Activated naive CD8-positive, alpha-beta T cell treated with anti-CD3 and anti-CD28 coated beads for 36 hours (primary cell): ENCODE measurements at regions not wholly inside any gene's neighbourhood (a gene's known extent, or its start where the extent isn't known, plus 50 kb on each side); places are given as distances from the start of the nearest gene placed in this dataset.

Experiments
- DNase-seq: peaks from one replicate; pipeline ENCODE4 v3.0.0; 2021
- H3K27ac Mint-ChIP-seq: one replicate; pipeline ENCODE4 v1.8.0; 2022; ENCODE audit warnings: mild to moderate bottlenecking, moderate library complexity, mixed read lengths
- H3K27me3 Mint-ChIP-seq: one replicate; pipeline ENCODE4 v1.8.0; 2022; ENCODE audit warnings: mild to moderate bottlenecking, mixed read lengths
- H3K36me3 Mint-ChIP-seq: one replicate; pipeline ENCODE4 v1.8.0; 2021; ENCODE audit warnings: mild to moderate bottlenecking, mixed read lengths
- H3K4me1 Mint-ChIP-seq: one replicate; pipeline ENCODE4 v1.8.0; 2021; ENCODE audit warnings: mixed read lengths
- H3K4me3 Mint-ChIP-seq: one replicate; pipeline ENCODE4 v1.8.0; 2022; ENCODE audit warnings: mild to moderate bottlenecking, moderate library complexity, mixed read lengths
- H3K9me3 Mint-ChIP-seq: one replicate; pipeline ENCODE4 v1.8.0; 2022; ENCODE audit warnings: mixed read lengths

GRCh38 chr1:195941795-195942194 lies 666.4 kb downstream of the KCNT2 start:
- Mint-ChIP-seq H3K4me1 (no peaks in the 10 kb centered on the region), H3K36me3 (no peaks in the 10 kb centered on the region), H3K4me3 (no peak overlapping the region), H3K9me3 (peaks cover 1% of the 10 kb centered on the region), H3K27me3 (no peaks in the 10 kb centered on the region), H3K27ac (no peak overlapping the region)
- no peak for DNase-seq

- Mint-ChIP-seq H3K27me3 (no peaks in the 10 kb centered on the region), H3K36me3 (no peaks in the 10 kb centered on the region), H3K9me3 (peaks cover 1% of the 10 kb centered on the region), H3K27ac (no peak overlapping the region), H3K4me1 (no peaks in the 10 kb centered on the region), H3K4me3 (no peak overlapping the region)
- no peak for DNase-seq
Measured at GRCh38 chr1:195941314-195941713, 666.9 kb downstream of the KCNT2 start.

DNA sequence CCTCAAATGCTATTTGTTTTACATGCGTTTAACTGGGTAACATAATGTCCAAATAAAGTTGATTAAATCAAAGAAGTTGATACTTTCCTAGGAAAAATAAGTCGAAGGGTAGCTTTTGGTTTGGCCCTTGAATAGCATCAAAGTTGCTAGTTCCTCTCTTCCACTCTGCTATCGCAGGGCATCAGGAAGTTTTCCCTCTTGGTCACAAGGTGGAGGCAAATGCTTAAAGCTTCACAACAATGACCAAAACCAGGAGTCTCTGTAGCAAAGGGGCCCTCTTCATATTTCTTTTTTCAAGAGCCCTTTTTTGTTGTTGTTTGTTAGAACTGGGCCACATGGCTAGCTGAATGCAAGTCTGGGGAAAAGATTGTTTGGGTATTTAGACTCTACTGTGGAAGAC lies 668.4 kb downstream of the KCNT2 start:
- Mint-ChIP-seq H3K27ac (no peak overlapping the region), H3K27me3 (no peaks in the 10 kb centered on the region), H3K4me1 (no peaks in the 10 kb centered on the region), H3K9me3 (peaks cover 1% of the 10 kb centered on the region), H3K36me3 (no peaks in the 10 kb centered on the region), H3K4me3 (no peak overlapping the region)
- DNase-seq = no peak

DNA sequence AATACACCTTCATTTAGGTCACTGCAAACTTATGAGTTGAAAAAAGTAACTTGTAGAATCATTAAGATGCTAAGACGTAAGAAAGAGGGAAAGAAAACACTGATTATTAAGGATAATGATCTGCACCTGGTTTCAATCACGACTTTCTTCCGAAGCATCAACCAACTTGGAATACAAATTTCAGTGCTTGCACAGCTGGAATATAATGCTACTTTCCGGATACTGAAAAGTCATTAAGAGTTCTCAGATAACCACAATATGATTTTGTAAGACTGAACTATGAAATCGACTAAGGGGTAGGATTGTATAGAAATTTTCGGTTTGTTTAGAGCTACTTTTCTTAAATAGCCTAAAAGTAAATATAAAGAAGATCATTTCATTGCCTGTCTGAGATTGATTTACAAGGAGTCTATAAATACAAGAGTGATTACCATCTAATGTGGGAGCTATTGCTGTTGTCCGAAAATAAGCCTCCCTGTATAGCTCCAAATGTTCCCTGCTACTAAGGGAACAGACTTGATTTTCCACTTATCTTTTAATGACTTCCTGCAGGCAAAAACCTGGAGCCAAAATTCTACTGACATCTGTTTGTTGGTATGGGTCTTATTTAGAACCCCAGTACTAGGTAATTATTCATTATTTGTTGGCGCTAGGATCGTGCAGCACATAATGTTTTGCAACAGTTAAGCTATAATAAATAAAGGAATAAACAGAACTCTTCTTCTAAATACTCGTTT lies 673.3 kb downstream of the KCNT2 start:
- Mint-ChIP-seq H3K9me3 (peaks cover 3% of the 10 kb centered on the region), H3K4me1 (no peaks in the 10 kb centered on the region), H3K27ac (no peak overlapping the region), H3K27me3 (no peaks in the 10 kb centered on the region), H3K4me3 (no peak overlapping the region), H3K36me3 (no peaks in the 10 kb centered on the region)
- DNase-seq = no peak

DNA sequence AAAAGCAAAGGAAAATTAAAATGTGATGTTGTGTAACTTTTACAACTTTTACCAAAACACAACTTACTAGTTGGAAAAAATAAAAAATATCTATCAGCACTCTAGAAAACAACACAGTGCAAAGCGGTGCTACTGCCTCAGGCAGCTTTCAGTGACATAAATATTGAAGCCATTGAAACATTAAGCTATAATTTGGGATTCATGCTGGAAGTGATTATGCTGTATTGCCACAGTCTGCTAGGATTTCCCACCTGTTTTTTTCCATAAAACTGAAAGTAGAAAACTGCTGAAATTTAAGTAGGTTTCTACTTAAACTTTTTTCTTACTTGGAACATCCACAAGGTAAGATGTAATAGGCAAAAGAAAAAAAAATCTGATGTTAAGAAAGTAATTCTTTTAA lies 674.4 kb downstream of the KCNT2 start:
- peaks cover 3% of the 10 kb centered on the region for H3K9me3 Mint-ChIP-seq
- DNase-seq = no peak
- H3K36me3 Mint-ChIP-seq = no peaks in the 10 kb centered on the region
- H3K27me3 Mint-ChIP-seq = no peaks in the 10 kb centered on the region
- H3K4me1 Mint-ChIP-seq = no peaks in the 10 kb centered on the region
- no peak overlapping the region for H3K4me3 Mint-ChIP-seq
- no peak overlapping the region for H3K27ac Mint-ChIP-seq

DNA sequence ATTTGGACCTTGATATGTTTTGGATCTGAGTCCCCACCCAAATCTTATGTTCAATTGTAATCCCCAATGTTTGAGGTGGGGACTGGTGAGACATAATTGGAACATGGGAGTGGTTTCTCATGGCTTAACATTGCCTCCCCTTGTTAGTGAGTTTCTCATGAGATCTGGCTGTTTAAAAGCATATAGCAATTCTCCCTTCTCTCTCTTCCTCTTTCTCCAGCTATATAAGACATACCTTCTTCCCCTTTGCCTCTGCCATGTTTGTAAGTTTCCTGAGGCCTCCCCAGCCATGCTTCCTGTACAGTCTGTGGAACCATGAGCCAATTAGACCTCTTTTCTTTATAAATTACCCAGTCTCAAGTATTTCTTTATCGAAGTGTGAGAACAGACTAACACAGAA lies 692.4 kb downstream of the KCNT2 start:
- Mint-ChIP-seq H3K4me3 (no peak overlapping the region), H3K9me3 (peaks cover 8% of the 10 kb centered on the region), H3K4me1 (no peaks in the 10 kb centered on the region), H3K36me3 (no peaks in the 10 kb centered on the region), H3K27ac (no peak overlapping the region), H3K27me3 (no peaks in the 10 kb centered on the region)
- no peak for DNase-seq

- no peak for DNase-seq
- H3K27me3 Mint-ChIP-seq = no peaks in the 10 kb centered on the region
- H3K27ac Mint-ChIP-seq = no peak overlapping the region
- no peaks in the 10 kb centered on the region for H3K4me1 Mint-ChIP-seq
- no peaks in the 10 kb centered on the region for H3K36me3 Mint-ChIP-seq
- no peak overlapping the region for H3K4me3 Mint-ChIP-seq
- H3K9me3 Mint-ChIP-seq = peaks cover 1% of the 10 kb centered on the region
Measured at GRCh38 chr1:195909061-195909460, 699.2 kb downstream of the KCNT2 start.

- Mint-ChIP-seq H3K9me3 (peaks cover 1% of the 10 kb centered on the region), H3K27ac (no peak overlapping the region), H3K4me1 (no peaks in the 10 kb centered on the region), H3K36me3 (no peaks in the 10 kb centered on the region), H3K27me3 (no peaks in the 10 kb centered on the region), H3K4me3 (no peak overlapping the region)
- no peak for DNase-seq
Measured at GRCh38 chr1:195908121-195908520, 700.1 kb downstream of the KCNT2 start.

GRCh38 chr1:195903203-195903602 lies 705.0 kb downstream of the KCNT2 start:
- DNase-seq = no peak
- H3K27me3 Mint-ChIP-seq = no peaks in the 10 kb centered on the region
- H3K9me3 Mint-ChIP-seq = no peaks in the 10 kb centered on the region
- H3K36me3 Mint-ChIP-seq = no peaks in the 10 kb centered on the region
- no peak overlapping the region for H3K4me3 Mint-ChIP-seq
- H3K4me1 Mint-ChIP-seq = no peaks in the 10 kb centered on the region
- H3K27ac Mint-ChIP-seq = no peak overlapping the region

- H3K27ac Mint-ChIP-seq = no peak overlapping the region
- no peaks in the 10 kb centered on the region for H3K9me3 Mint-ChIP-seq
Measured at GRCh38 chr1:195902779-195903178, 705.5 kb downstream of the KCNT2 start.

DNA sequence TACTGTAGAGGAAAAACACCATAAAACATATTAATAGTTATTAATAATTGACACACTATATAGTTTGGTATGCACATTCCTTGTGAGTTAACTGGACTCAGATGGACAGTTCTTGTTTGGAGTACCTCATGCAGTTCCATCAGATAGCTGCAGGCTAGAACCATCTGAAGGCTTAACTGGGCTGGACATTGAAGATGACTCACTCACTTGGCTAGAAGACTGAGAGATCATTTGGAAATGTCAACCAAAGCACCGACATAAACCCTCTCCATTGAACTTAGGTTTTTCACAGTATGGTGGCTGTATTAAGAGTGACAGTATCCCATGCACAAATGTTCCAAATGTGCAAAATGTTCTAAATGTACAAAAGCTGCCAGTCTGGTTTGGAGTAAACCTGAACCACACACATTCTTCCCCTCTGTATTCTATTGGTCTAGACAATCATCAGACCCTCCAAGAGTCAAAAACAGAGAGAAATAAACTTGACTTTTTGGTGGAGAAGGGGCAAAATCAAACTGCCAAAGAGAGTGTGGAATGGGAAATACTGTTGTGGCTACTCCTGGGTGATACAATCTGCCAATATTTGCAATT lies 708.4 kb downstream of the KCNT2 start:
- no peak overlapping the region for H3K27ac Mint-ChIP-seq
- H3K4me3 Mint-ChIP-seq = no peak overlapping the region
- no peak for DNase-seq
- no peaks in the 10 kb centered on the region for H3K4me1 Mint-ChIP-seq
- H3K27me3 Mint-ChIP-seq = no peaks in the 10 kb centered on the region
- no peaks in the 10 kb centered on the region for H3K9me3 Mint-ChIP-seq
- no peaks in the 10 kb centered on the region for H3K36me3 Mint-ChIP-seq

More at GRCh38 chr1:195902779-195903178, 705.5 kb downstream of the KCNT2 start:
- Mint-ChIP-seq H3K4me1 (no peaks in the 10 kb centered on the region), H3K27me3 (no peaks in the 10 kb centered on the region), H3K4me3 (no peak overlapping the region), H3K36me3 (no peaks in the 10 kb centered on the region)
- no peak for DNase-seq

DNA sequence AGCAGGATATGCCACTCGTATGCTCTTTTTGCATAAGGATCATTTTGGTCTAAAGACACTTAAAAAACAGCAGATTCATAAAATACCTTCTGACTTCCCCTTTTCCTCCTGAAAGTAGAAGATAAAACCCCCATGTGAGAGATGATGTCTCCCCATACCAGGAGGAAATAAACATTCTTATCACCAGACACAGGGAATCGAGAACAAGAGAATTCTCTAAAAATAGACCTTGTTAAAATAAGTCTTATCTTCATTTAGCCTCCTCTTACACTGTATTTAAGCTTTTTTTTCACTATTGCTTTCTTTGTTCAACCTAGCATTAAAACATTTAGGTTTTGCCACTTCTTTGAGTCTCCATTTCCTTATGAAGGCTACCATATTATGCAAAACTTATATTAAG lies 709.3 kb downstream of the KCNT2 start:
- H3K9me3 Mint-ChIP-seq = no peaks in the 10 kb centered on the region
- H3K27ac Mint-ChIP-seq = no peak overlapping the region
- no peak for DNase-seq
- no peaks in the 10 kb centered on the region for H3K36me3 Mint-ChIP-seq
- H3K4me3 Mint-ChIP-seq = no peak overlapping the region
- H3K27me3 Mint-ChIP-seq = no peaks in the 10 kb centered on the region
- H3K4me1 Mint-ChIP-seq = no peaks in the 10 kb centered on the region

DNA sequence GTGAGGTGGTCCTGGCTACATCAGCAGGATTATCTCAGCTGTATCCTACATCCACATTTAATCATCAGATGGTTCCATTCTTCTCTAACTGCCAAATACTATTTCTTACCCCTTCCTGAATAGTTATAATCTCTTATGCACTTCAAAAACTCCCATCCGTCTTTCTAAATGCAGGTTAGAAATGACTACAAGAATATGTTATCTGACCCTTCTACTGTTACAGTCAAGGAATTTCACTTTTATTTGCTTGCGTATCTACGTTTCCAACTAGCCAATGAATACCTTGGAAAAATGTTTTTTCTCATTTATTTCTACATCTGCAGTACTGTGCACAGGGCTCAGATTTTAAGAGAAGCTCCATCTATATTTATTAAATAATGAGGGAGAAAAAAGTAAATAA lies 709.9 kb downstream of the KCNT2 start:
- Mint-ChIP-seq H3K4me1 (no peaks in the 10 kb centered on the region), H3K4me3 (no peak overlapping the region), H3K27ac (no peak overlapping the region), H3K36me3 (no peaks in the 10 kb centered on the region), H3K27me3 (no peaks in the 10 kb centered on the region), H3K9me3 (no peaks in the 10 kb centered on the region)
- no peak for DNase-seq

GRCh38 chr1:195897076-195897475 lies 711.2 kb downstream of the KCNT2 start:
- no peaks in the 10 kb centered on the region for H3K4me1 Mint-ChIP-seq
- H3K27ac Mint-ChIP-seq = no peak overlapping the region
- no peaks in the 10 kb centered on the region for H3K9me3 Mint-ChIP-seq
- no peak overlapping the region for H3K4me3 Mint-ChIP-seq
- H3K36me3 Mint-ChIP-seq = no peaks in the 10 kb centered on the region
- no peak for DNase-seq
- H3K27me3 Mint-ChIP-seq = no peaks in the 10 kb centered on the region

DNA sequence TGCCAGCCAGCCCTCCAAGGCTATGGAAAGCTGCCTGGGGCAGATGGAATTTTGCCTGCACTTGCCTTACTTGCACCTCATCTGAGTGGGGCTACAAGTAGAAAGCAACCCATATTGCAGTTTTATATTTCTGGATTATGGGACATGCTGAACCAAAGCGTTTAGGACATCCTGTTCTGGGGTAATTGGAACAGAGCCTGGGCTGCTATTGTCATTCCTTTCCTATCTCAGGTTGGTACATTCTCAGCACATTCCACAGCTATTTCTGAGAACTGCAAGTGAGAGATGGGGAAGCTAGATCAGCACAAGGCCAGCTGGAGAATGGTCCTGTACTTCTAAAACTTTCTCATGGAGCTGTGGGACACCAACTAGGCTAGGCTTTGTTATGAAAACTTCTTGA lies 713.8 kb downstream of the KCNT2 start:
- Mint-ChIP-seq H3K27me3 (no peaks in the 10 kb centered on the region), H3K36me3 (no peaks in the 10 kb centered on the region), H3K4me3 (no peak overlapping the region), H3K9me3 (peaks cover 3% of the 10 kb centered on the region), H3K4me1 (no peaks in the 10 kb centered on the region), H3K27ac (no peak overlapping the region)
- DNase-seq = no peak

DNA sequence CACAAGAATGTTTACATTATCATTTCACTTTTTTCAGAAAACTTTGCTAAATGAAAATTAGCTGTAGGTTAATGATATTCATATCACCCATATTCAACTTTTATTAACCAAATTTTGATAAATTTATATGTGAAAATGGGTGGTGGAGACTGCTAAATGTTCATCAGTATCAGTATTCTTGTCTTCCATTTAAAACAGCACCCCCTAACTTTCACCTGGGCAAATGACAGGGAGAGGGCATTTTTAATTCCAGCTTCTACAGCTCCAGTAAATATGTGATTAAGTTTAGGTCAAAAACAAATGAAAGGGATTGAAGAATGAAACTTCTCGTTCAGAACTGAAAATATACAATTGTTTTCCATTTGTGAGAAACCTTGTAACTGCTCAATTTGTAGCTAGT lies 722.2 kb downstream of the KCNT2 start:
- Mint-ChIP-seq H3K9me3 (peaks cover 4% of the 10 kb centered on the region), H3K27me3 (no peaks in the 10 kb centered on the region), H3K4me3 (no peak overlapping the region), H3K36me3 (no peaks in the 10 kb centered on the region), H3K27ac (no peak overlapping the region), H3K4me1 (no peaks in the 10 kb centered on the region)
- no peak for DNase-seq
